Liver (tissue), 8 donors: ENCODE measurements at regions not wholly inside any gene's neighbourhood (a gene's known extent, or its start where the extent isn't known, plus 50 kb on each side); places are given as distances from the start of the nearest gene placed in this dataset.

Experiments used
- DNase-seq: peaks from one replicate; pipeline ENCODE4 v3.0.0-alpha.2; 2017; ENCODE audit warnings: low spot score
- H3K27ac ChIP-seq, 2 donors: one replicate each; pipeline ENCODE4 v1.7.0; 2013; ENCODE audit warnings: inconsistent platforms in 2 of 2, low read length in 2 of 2, control low read depth in 1 of 2, low read depth in 1 of 2, mild to moderate bottlenecking in 1 of 2
- H3K27me3 ChIP-seq, 4 donors: one replicate each; pipeline versions ENCODE4 v1.6.1 to v1.7.0; 2013; ENCODE audit warnings: low read length in 3 of 4, inconsistent platforms in 1 of 4, mild to moderate bottlenecking in 1 of 4, moderate library complexity in 1 of 4; ENCODE audit not compliant: control insufficient read depth in 4 of 4, insufficient read depth in 4 of 4
- H3K36me3 ChIP-seq, 4 donors: one replicate each; pipeline versions ENCODE4 v1.6.1 to v1.7.0; 2013; ENCODE audit warnings: low read length in 3 of 4, mild to moderate bottlenecking in 3 of 4, low read depth in 1 of 4, moderate library complexity in 1 of 4; ENCODE audit not compliant: control insufficient read depth in 4 of 4, insufficient read depth in 3 of 4
- H3K4me1 ChIP-seq, 4 donors: one replicate each; pipeline versions ENCODE4 v1.6.1 to v1.7.0; 2013; ENCODE audit warnings: low read length in 3 of 4, mild to moderate bottlenecking in 3 of 4, moderate library complexity in 1 of 4; ENCODE audit not compliant: control insufficient read depth in 4 of 4, insufficient read depth in 4 of 4
- H3K4me3 ChIP-seq, 3 donors: one replicate each; pipeline versions ENCODE4 v1.6.1 to v1.7.0; 2013; ENCODE audit warnings: low read length in 3 of 3, control low read depth in 1 of 3, low read depth in 1 of 3, mild to moderate bottlenecking in 1 of 3
- H3K9ac ChIP-seq, 2 donors: one replicate each; pipeline ENCODE4 v1.7.0; 2013; ENCODE audit warnings: low read length in 2 of 2, mild to moderate bottlenecking in 2 of 2, moderate library complexity in 2 of 2, control low read depth in 1 of 2, low read depth in 1 of 2
- H3K9me3 ChIP-seq, 4 donors: one replicate each; pipeline versions ENCODE4 v1.6.1 to v1.7.0; 2013; ENCODE audit warnings: low read length in 3 of 4; ENCODE audit not compliant: control insufficient read depth in 4 of 4
- EGR1 ChIP-seq, 2 donors: IDR thresholded peaks; 2 replicates each; pipeline ENCODE4 v1.6.1; 2016 to 2018; ENCODE audit warnings: antibody characterized with exemption in 2 of 2, low read depth in 2 of 2
- FOXA1 ChIP-seq: IDR thresholded peaks from 2 replicates; pipeline ENCODE4 v1.6.1; 2016; ENCODE audit warnings: antibody characterized with exemption
- FOXA2 ChIP-seq: IDR thresholded peaks from 2 replicates; pipeline ENCODE4 v1.6.1; 2016; ENCODE audit warnings: antibody characterized with exemption
- GABPA ChIP-seq, 2 donors: IDR thresholded peaks in 1 of 2; conservative IDR thresholded peaks in 1 of 2; 2 replicates each; pipeline ENCODE4 v1.6.1; 2016; ENCODE audit warnings: antibody characterized with exemption in 2 of 2, mild to moderate bottlenecking in 1 of 2, moderate library complexity in 1 of 2
- HNF4A ChIP-seq, 2 donors: conservative IDR thresholded peaks; 2 replicates each; pipeline ENCODE4 v1.6.1; 2016; ENCODE audit warnings: antibody characterized with exemption in 2 of 2, mild to moderate bottlenecking in 2 of 2
- HNF4G ChIP-seq: IDR thresholded peaks from 2 replicates; pipeline ENCODE4 v1.6.1; 2016; ENCODE audit warnings: antibody characterized with exemption
- JUND ChIP-seq, 2 donors: IDR thresholded peaks; 2 replicates each; pipeline ENCODE4 v1.6.1; 2016; ENCODE audit warnings: antibody characterized with exemption in 2 of 2
- NR2F2 ChIP-seq: IDR thresholded peaks from 2 replicates; pipeline ENCODE4 v1.6.1; 2016; ENCODE audit warnings: antibody characterized with exemption
- RAD21 ChIP-seq, 2 donors: IDR thresholded peaks; 2 replicates each; pipeline ENCODE4 v1.6.1; 2016; ENCODE audit warnings: antibody characterized with exemption in 2 of 2, mild to moderate bottlenecking in 2 of 2
- RXRA ChIP-seq, 2 donors: IDR thresholded peaks; 2 replicates each; pipeline ENCODE4 v1.6.1; 2017 to 2018; ENCODE audit warnings: antibody characterized with exemption in 2 of 2, mild to moderate bottlenecking in 1 of 2
- SP1 ChIP-seq: IDR thresholded peaks from 2 replicates; pipeline ENCODE4 v1.6.1; 2018; ENCODE audit warnings: antibody characterized with exemption, mild to moderate bottlenecking
- TAF1 ChIP-seq: conservative IDR thresholded peaks from 2 replicates; pipeline ENCODE4 v1.6.1; 2016; ENCODE audit warnings: antibody characterized with exemption, mild to moderate bottlenecking
- YY1 ChIP-seq: IDR thresholded peaks from 2 replicates; pipeline ENCODE4 v1.6.1; 2016; ENCODE audit warnings: antibody characterized with exemption, mild to moderate bottlenecking
- WGBS: extraction: QIAGEN DNeasy Blood & Tissue Kit; methylation state at CpG from one replicate; pipeline ENCODE4 v1.1.7; 2013; 5-methylcytosine and 5-hydroxymethylcytosine counted together
- TF ChIP-seq, protein P1 (sequence below): IDR thresholded peaks from 2 replicates; pipeline ENCODE4 v1.6.1; 2016; ENCODE audit warnings: antibody characterized with exemption, mild to moderate bottlenecking
- TF ChIP-seq, protein P2 (sequence below): IDR thresholded peaks from 2 replicates; pipeline ENCODE4 v1.6.1; 2016; ENCODE audit warnings: antibody characterized with exemption
- TF ChIP-seq, protein P3 (sequence below): IDR thresholded peaks from 2 replicates; pipeline ENCODE4 v1.6.1; 2016; ENCODE audit warnings: antibody characterized with exemption
- TF ChIP-seq, protein P4 (sequence below): IDR thresholded peaks from 2 replicates; pipeline ENCODE4 v1.6.1; 2016; ENCODE audit warnings: antibody characterized with exemption
- TF ChIP-seq, protein P5 (sequence below): fragments of 150-350 bp; IDR thresholded peaks from 2 replicates; pipeline ENCODE4 v1.5.1; 2017; ENCODE audit warnings: improper control_type of control experiment, low read depth, low read length; ENCODE audit not compliant: missing input control
- donor health status: healthy.
- donor health status: healthy.
- donor health status: healthy.
- donor health status: healthy.
- donor health status: healthy.

DNA sequence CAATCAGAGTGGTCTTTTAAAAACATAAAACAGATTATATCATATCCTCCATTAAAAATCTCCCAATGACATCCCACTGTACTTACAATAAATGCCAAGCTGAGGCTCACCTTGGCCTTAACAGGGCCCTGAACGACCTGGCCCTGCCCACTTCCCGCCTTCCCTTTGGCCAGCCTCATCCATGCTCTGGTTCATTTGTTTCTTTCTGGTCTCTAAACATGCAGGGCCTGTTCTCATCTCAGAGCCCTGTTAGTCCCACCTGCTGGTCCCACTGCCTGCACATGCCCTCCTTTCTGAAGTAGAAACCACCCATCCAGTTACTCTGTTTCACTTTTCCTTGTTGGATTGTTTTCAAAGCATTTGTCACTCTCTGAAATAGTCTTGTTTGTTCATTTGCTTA, 227.4 kb downstream of the INSC start (continued):
- TF ChIP-seq, protein P1, sequence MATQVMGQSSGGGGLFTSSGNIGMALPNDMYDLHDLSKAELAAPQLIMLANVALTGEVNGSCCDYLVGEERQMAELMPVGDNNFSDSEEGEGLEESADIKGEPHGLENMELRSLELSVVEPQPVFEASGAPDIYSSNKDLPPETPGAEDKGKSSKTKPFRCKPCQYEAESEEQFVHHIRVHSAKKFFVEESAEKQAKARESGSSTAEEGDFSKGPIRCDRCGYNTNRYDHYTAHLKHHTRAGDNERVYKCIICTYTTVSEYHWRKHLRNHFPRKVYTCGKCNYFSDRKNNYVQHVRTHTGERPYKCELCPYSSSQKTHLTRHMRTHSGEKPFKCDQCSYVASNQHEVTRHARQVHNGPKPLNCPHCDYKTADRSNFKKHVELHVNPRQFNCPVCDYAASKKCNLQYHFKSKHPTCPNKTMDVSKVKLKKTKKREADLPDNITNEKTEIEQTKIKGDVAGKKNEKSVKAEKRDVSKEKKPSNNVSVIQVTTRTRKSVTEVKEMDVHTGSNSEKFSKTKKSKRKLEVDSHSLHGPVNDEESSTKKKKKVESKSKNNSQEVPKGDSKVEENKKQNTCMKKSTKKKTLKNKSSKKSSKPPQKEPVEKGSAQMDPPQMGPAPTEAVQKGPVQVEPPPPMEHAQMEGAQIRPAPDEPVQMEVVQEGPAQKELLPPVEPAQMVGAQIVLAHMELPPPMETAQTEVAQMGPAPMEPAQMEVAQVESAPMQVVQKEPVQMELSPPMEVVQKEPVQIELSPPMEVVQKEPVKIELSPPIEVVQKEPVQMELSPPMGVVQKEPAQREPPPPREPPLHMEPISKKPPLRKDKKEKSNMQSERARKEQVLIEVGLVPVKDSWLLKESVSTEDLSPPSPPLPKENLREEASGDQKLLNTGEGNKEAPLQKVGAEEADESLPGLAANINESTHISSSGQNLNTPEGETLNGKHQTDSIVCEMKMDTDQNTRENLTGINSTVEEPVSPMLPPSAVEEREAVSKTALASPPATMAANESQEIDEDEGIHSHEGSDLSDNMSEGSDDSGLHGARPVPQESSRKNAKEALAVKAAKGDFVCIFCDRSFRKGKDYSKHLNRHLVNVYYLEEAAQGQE = no peak
- TF ChIP-seq SP1 (no peak), RAD21 (IDR thresholded peaks at IDR 0.05) (no peak)
- TF ChIP-seq, protein P2, sequence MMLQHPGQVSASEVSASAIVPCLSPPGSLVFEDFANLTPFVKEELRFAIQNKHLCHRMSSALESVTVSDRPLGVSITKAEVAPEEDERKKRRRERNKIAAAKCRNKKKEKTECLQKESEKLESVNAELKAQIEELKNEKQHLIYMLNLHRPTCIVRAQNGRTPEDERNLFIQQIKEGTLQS = no peak
- TF ChIP-seq, protein P3, sequence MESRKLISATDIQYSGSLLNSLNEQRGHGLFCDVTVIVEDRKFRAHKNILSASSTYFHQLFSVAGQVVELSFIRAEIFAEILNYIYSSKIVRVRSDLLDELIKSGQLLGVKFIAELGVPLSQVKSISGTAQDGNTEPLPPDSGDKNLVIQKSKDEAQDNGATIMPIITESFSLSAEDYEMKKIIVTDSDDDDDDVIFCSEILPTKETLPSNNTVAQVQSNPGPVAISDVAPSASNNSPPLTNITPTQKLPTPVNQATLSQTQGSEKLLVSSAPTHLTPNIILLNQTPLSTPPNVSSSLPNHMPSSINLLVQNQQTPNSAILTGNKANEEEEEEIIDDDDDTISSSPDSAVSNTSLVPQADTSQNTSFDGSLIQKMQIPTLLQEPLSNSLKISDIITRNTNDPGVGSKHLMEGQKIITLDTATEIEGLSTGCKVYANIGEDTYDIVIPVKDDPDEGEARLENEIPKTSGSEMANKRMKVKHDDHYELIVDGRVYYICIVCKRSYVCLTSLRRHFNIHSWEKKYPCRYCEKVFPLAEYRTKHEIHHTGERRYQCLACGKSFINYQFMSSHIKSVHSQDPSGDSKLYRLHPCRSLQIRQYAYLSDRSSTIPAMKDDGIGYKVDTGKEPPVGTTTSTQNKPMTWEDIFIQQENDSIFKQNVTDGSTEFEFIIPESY = no peak

DNA sequence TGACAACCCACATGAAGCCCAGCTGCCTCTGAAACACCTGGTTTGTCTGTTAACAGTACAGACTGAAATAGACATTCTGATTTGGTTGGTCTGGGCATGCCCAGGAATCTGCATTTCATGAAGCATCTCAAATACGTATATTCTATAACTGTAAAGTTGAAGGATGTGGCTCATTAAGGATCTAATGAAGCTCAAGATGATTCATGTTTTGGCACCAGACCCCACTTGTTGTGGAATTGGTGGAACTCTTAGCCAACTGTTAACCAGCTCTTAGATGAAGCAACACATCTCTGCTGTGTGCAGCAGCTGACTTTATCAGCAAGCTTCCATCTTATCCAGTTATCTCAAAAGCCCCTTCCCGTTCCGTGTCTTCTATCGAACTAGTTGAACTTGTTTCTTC, 232.2 kb downstream of the INSC start:
- H3K4me3 ChIP-seq = no peak overlapping the region
- no peak for DNase-seq
- no peak for TF ChIP-seq HNF4A (conservative IDR thresholded peaks at IDR 0.05)
- no peak for TF ChIP-seq RAD21 (IDR thresholded peaks at IDR 0.05)
- TF ChIP-seq GABPA (IDR thresholded peaks at IDR 0.05 in 1 of 2, conservative IDR thresholded peaks at IDR 0.05 in 1 of 2) = no peak
- TF ChIP-seq, protein P1 = no peak
- TF ChIP-seq, protein P2 = no peak
- TF ChIP-seq YY1 = no peak
- TF ChIP-seq RXRA (IDR thresholded peaks at IDR 0.05) = no peak
- no peak for TF ChIP-seq TAF1
- no peak for TF ChIP-seq EGR1 (IDR thresholded peaks at IDR 0.05; ENCODE audit: low read depth in 2 of 2)
- TF ChIP-seq FOXA1 = no peak
- TF ChIP-seq HNF4G = no peak
- TF ChIP-seq NR2F2 = no peak
- TF ChIP-seq, protein P4, sequence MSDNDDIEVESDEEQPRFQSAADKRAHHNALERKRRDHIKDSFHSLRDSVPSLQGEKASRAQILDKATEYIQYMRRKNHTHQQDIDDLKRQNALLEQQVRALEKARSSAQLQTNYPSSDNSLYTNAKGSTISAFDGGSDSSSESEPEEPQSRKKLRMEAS = no peak
- TF ChIP-seq FOXA2 = no peak
- TF ChIP-seq JUND (IDR thresholded peaks at IDR 0.05) = no peak
- no peak for TF ChIP-seq SP1
- TF ChIP-seq, protein P3 = no peak
- TF ChIP-seq, protein P5, sequence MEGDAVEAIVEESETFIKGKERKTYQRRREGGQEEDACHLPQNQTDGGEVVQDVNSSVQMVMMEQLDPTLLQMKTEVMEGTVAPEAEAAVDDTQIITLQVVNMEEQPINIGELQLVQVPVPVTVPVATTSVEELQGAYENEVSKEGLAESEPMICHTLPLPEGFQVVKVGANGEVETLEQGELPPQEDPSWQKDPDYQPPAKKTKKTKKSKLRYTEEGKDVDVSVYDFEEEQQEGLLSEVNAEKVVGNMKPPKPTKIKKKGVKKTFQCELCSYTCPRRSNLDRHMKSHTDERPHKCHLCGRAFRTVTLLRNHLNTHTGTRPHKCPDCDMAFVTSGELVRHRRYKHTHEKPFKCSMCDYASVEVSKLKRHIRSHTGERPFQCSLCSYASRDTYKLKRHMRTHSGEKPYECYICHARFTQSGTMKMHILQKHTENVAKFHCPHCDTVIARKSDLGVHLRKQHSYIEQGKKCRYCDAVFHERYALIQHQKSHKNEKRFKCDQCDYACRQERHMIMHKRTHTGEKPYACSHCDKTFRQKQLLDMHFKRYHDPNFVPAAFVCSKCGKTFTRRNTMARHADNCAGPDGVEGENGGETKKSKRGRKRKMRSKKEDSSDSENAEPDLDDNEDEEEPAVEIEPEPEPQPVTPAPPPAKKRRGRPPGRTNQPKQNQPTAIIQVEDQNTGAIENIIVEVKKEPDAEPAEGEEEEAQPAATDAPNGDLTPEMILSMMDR = no peak
- no peaks in the 10 kb centered on the region for H3K4me1 ChIP-seq
- H3K9me3 ChIP-seq = no peaks in the 10 kb centered on the region
- H3K9ac ChIP-seq = no peak overlapping the region
- H3K27me3 ChIP-seq = no peaks in the 10 kb centered on the region
- no peaks in the 10 kb centered on the region for H3K36me3 ChIP-seq
- 77% methylated on average over 4 of the region's 4 CpGs for WGBS
- H3K27ac ChIP-seq = no peak overlapping the region
